ENCODE measurements at regions not wholly inside any gene's neighbourhood (a gene's known extent, or its start where the extent isn't known, plus 50 kb on each side); places are given as distances from the start of the nearest gene placed in this dataset.

- H3K27me3 ChIP-seq: no peaks in the 10 kb centered on the region
- peak; percentile 31 to 67 for TF ChIP-seq CTCF (IDR thresholded peaks at IDR 0.05)
- TF ChIP-seq POLR2A (IDR thresholded peaks at IDR 0.05): no peak
- TF ChIP-seq EP300 (IDR thresholded peaks at IDR 0.05): no peak
- no peak for TF ChIP-seq POLR2AphosphoS5 (IDR thresholded peaks at IDR 0.05)
- no peaks in the 10 kb centered on the region for H3K36me3 ChIP-seq
- 45% methylated on average over 6 of the region's 6 CpGs for WGBS
- no peaks in the 10 kb centered on the region for H3K4me1 ChIP-seq
- DNase-seq (ENCODE audit: low spot score in 2 of 2): no peak
- no peaks in the 10 kb centered on the region for H3K9me3 ChIP-seq
- no peak overlapping the region for H3K4me3 ChIP-seq
- H3K27ac ChIP-seq: no peak overlapping the region
These were observed 88.6 kb upstream of the BCL11A start for GRCh38 chr2:60641811-60642788.

GRCh38 chr2:60643747-60644146, 90.3 kb upstream of the BCL11A start:
- H3K9me3 ChIP-seq: no peaks in the 10 kb centered on the region
- WGBS: 82% methylated on average over 7 of the region's 7 CpGs
- no peaks in the 10 kb centered on the region for H3K36me3 ChIP-seq
- no peak overlapping the region for H3K4me3 ChIP-seq
- no peak for DNase-seq (ENCODE audit: low spot score in 2 of 2)
- H3K27ac ChIP-seq: no peak overlapping the region
- no peaks in the 10 kb centered on the region for H3K27me3 ChIP-seq
- H3K4me1 ChIP-seq: no peaks in the 10 kb centered on the region
- no peak for TF ChIP-seq EP300 (IDR thresholded peaks at IDR 0.05)
- no peak for TF ChIP-seq CTCF (IDR thresholded peaks at IDR 0.05)
- TF ChIP-seq POLR2A (IDR thresholded peaks at IDR 0.05): no peak
- no peak for TF ChIP-seq POLR2AphosphoS5 (IDR thresholded peaks at IDR 0.05)

- Histone ChIP-seq H3K9me3 (no peaks in the 10 kb centered on the region), H3K27ac (no peak overlapping the region), H3K4me3 (no peak overlapping the region), H3K27me3 (no peaks in the 10 kb centered on the region), H3K36me3 (no peaks in the 10 kb centered on the region), H3K4me1 (no peaks in the 10 kb centered on the region)
- 71% methylated on average over 6 of the region's 6 CpGs for WGBS
- no peak for DNase-seq (ENCODE audit: low spot score in 2 of 2)
- TF ChIP-seq CTCF (IDR thresholded peaks at IDR 0.05) (no peak), EP300 (IDR thresholded peaks at IDR 0.05) (no peak), POLR2AphosphoS5 (IDR thresholded peaks at IDR 0.05) (no peak), POLR2A (IDR thresholded peaks at IDR 0.05) (no peak)
These were observed 91.5 kb upstream of the BCL11A start for GRCh38 chr2:60644951-60645350.

- TF ChIP-seq CTCF (IDR thresholded peaks at IDR 0.05) (no peak), EP300 (IDR thresholded peaks at IDR 0.05) (no peak), POLR2A (IDR thresholded peaks at IDR 0.05) (no peak), POLR2AphosphoS5 (IDR thresholded peaks at IDR 0.05) (no peak)
- H3K9me3 ChIP-seq: no peaks in the 10 kb centered on the region
- 45% methylated on average over 5 of the region's 5 CpGs for WGBS
- no peaks in the 10 kb centered on the region for H3K36me3 ChIP-seq
- H3K4me3 ChIP-seq: no peak overlapping the region
- H3K4me1 ChIP-seq: no peaks in the 10 kb centered on the region
- no peak for DNase-seq (ENCODE audit: low spot score in 2 of 2)
- H3K27ac ChIP-seq: no peak overlapping the region
- H3K27me3 ChIP-seq: no peaks in the 10 kb centered on the region
These were observed 94.7 kb upstream of the BCL11A start for GRCh38 chr2:60648191-60648590.

- Histone ChIP-seq H3K4me1 (no peaks in the 10 kb centered on the region), H3K9me3 (no peaks in the 10 kb centered on the region), H3K27ac (no peak overlapping the region), H3K36me3 (no peaks in the 10 kb centered on the region), H3K27me3 (no peaks in the 10 kb centered on the region), H3K4me3 (no peak overlapping the region)
- DNase-seq (ENCODE audit: low spot score in 2 of 2): no peak
- no peak for TF ChIP-seq CTCF (IDR thresholded peaks at IDR 0.05)
- no peak for TF ChIP-seq POLR2A (IDR thresholded peaks at IDR 0.05)
- TF ChIP-seq EP300 (IDR thresholded peaks at IDR 0.05): no peak
- no peak for TF ChIP-seq POLR2AphosphoS5 (IDR thresholded peaks at IDR 0.05)
These were observed 96.3 kb upstream of the BCL11A start for GRCh38 chr2:60649721-60650120.

Measured in suprapubic skin (tissue), 4 donors.